DND-41 (cell line): ENCODE measurements at regions not wholly inside any gene's neighbourhood (a gene's known extent, or its start where the extent isn't known, plus 50 kb on each side); places are given as distances from the start of the nearest gene placed in this dataset.

Experiments
- ATAC-seq: fragments of 200-7000 bp; cut with Tn5 transposase; 3 replicates; pipeline ENCODE4 v1.9.1; 2021; ENCODE audit warnings: low read depth; ENCODE audit not compliant: insufficient read depth
- DNase-seq: peaks from one replicate; pipeline ENCODE4 v3.0.0-alpha.2; 2020
- H2AFZ ChIP-seq: 2 replicates; pipeline ENCODE4 v1.6.0; 2012; ENCODE audit warnings: low read depth, low read length
- H3K27ac ChIP-seq: 2 replicates; pipeline ENCODE4 v1.5.1; 2012; ENCODE audit warnings: low read length, inconsistent platforms
- H3K27me3 ChIP-seq: fragments of 200-600 bp; sonication (generic); 2 replicates; pipeline ENCODE4 v1.6.0; 2012; ENCODE audit warnings: low read length, mild to moderate bottlenecking, inconsistent platforms; ENCODE audit not compliant: insufficient read depth, poor library complexity
- H3K36me3 ChIP-seq: 2 replicates; pipeline ENCODE4 v1.5.1; 2012; ENCODE audit warnings: low read length, inconsistent platforms; ENCODE audit not compliant: insufficient read depth
- H3K4me1 ChIP-seq: 2 replicates; pipeline ENCODE4 v1.5.1; 2012; ENCODE audit warnings: mild to moderate bottlenecking, low read length; ENCODE audit not compliant: insufficient read depth
- H3K4me2 ChIP-seq: 2 replicates; pipeline ENCODE4 v1.6.0; 2012; ENCODE audit warnings: mild to moderate bottlenecking, moderate library complexity, low read length, inconsistent platforms; ENCODE audit not compliant: insufficient read depth
- H3K4me3 ChIP-seq, 2 experiments: fragments of 200-600 bp in 1 of 2; shearing (Covaris generic) in 1 of 2; 2 replicates each; pipeline ENCODE4 v1.5.1; 2012 to 2016; ENCODE audit warnings: inconsistent platforms in 2 of 2, low read length in 2 of 2, mild to moderate bottlenecking in 2 of 2, low read depth in 1 of 2, moderate library complexity in 1 of 2
- H3K79me2 ChIP-seq: 2 replicates; pipeline ENCODE4 v1.6.0; 2012; ENCODE audit warnings: low read length, inconsistent platforms; ENCODE audit not compliant: insufficient read depth
- H3K9ac ChIP-seq: 2 replicates; pipeline ENCODE4 v1.6.0; 2012; ENCODE audit warnings: low read depth, mild to moderate bottlenecking, inconsistent platforms, low read length, moderate library complexity
- H3K9me3 ChIP-seq: 2 replicates; pipeline ENCODE4 v1.5.1; 2012; ENCODE audit warnings: low read length, moderate library complexity, mild to moderate bottlenecking, inconsistent platforms; ENCODE audit not compliant: insufficient read depth, severe bottlenecking
- H4K20me1 ChIP-seq: 2 replicates; pipeline ENCODE4 v1.6.0; 2012; ENCODE audit warnings: low read length; ENCODE audit not compliant: insufficient read depth
- EZH2 ChIP-seq: IDR thresholded peaks from 3 replicates; pipeline ENCODE4 v1.6.1; 2012; ENCODE audit warnings: borderline replicate concordance, low read depth, mild to moderate bottlenecking, moderate library complexity, low read length, inconsistent platforms; ENCODE audit not compliant: severe bottlenecking
- TF ChIP-seq, protein P1 (sequence below): IDR thresholded peaks from 2 replicates; pipeline ENCODE4 v1.5.1; 2012; ENCODE audit warnings: borderline replicate concordance, low read length, moderate library complexity, mild to moderate bottlenecking; ENCODE audit not compliant: poor library complexity, severe bottlenecking; ENCODE audit errors: extremely low read depth

DNA sequence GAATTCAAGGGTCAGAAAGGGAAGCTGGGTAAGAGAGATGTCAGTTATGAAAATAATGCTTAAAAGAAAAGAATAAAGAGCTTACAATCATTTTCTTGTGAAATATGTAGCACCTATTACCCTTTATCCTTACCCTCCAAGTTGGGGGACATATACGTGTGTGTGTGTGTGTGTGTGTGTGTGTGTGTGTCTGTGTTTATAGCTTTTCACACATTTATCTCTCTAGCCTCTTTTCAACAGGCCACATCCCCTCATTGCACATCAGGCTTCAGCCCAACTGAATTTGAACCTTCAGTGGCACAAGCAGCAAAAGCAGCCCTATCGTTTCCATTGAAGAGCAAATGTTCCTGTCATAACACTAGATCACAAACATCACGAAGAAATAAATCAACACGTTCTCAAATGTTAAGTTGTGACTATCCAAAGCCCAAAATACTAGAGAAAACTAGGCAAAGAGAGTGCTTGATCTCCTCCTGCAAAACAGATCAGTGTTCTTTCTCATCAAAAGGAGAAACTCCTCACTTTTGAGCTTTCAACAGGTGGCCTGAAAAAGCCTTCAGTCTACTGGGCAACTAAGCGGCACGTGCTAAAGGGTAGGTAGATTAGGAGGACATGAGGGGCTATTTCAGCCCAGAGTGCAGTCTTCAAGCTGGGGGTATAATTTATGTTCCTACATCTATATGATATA, 416.4 kb downstream of the EFNA5 start:
- H3K4me2 ChIP-seq = no peak overlapping the region
- no peak overlapping the region for H3K27ac ChIP-seq
- H4K20me1 ChIP-seq = no peaks in the 10 kb centered on the region
- H3K4me1 ChIP-seq = no peaks in the 10 kb centered on the region
- H3K36me3 ChIP-seq = no peaks in the 10 kb centered on the region
- no peak for DNase-seq
- no peak for TF ChIP-seq EZH2
- TF ChIP-seq, protein P1, sequence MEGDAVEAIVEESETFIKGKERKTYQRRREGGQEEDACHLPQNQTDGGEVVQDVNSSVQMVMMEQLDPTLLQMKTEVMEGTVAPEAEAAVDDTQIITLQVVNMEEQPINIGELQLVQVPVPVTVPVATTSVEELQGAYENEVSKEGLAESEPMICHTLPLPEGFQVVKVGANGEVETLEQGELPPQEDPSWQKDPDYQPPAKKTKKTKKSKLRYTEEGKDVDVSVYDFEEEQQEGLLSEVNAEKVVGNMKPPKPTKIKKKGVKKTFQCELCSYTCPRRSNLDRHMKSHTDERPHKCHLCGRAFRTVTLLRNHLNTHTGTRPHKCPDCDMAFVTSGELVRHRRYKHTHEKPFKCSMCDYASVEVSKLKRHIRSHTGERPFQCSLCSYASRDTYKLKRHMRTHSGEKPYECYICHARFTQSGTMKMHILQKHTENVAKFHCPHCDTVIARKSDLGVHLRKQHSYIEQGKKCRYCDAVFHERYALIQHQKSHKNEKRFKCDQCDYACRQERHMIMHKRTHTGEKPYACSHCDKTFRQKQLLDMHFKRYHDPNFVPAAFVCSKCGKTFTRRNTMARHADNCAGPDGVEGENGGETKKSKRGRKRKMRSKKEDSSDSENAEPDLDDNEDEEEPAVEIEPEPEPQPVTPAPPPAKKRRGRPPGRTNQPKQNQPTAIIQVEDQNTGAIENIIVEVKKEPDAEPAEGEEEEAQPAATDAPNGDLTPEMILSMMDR = no peak
- no peak overlapping the region for H2AFZ ChIP-seq
- H3K9ac ChIP-seq = no peak overlapping the region
- ATAC-seq = no peak
- no peaks in the 10 kb centered on the region for H3K9me3 ChIP-seq
- H3K79me2 ChIP-seq = no peaks in the 10 kb centered on the region
- no peaks in the 10 kb centered on the region for H3K27me3 ChIP-seq
- no peak overlapping the region for H3K4me3 ChIP-seq

DNA sequence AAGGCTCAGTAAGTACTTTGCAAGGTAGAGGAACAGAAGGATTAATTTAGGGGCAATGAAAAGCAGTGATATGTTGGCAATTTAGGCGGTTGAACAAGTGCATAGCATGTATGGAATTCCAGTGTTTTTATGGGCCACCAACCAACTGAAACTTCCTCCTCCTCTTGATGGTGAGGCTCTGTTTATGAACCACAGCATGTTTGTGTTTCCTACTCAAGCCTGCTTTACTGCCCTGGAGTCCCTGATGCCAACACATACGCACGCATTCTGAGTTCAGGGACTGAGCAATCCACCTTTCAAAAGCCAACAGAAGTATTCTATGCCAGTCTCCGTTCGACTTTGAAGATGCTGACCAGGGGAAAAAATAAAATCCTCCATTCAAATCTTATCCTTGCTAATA, 417.5 kb downstream of the EFNA5 start:
- H3K79me2 ChIP-seq = no peaks in the 10 kb centered on the region
- no peaks in the 10 kb centered on the region for H3K4me1 ChIP-seq
- no peak overlapping the region for H3K4me2 ChIP-seq
- TF ChIP-seq, protein P1 = no peak
- no peak for TF ChIP-seq EZH2
- no peaks in the 10 kb centered on the region for H3K9me3 ChIP-seq
- H4K20me1 ChIP-seq = no peaks in the 10 kb centered on the region
- no peak overlapping the region for H3K27ac ChIP-seq
- no peaks in the 10 kb centered on the region for H3K36me3 ChIP-seq
- DNase-seq (no peak), ATAC-seq (no peak)
- no peak overlapping the region for H3K4me3 ChIP-seq
- no peak overlapping the region for H3K9ac ChIP-seq
- no peak overlapping the region for H2AFZ ChIP-seq
- no peaks in the 10 kb centered on the region for H3K27me3 ChIP-seq

DNA sequence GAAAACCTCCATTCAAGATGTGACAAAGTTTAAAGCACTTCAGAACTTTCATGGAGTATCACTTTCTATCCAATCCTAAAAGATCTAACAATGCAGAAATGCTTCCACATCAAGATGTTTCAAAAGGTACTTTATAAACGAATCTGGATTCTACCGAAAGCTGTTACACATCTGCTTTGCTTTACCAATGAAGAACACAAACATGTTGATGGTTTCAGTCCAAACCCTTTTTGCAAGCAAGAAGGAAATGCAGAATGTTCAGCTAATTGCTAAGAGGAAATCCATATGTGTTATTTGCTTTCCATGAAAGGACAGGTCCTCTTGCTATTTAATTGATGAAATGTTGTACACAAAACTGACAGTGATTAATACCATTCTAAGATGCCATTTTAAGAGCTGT, 419.6 kb downstream of the EFNA5 start:
- DNase-seq (no peak), ATAC-seq (no peak)
- Histone ChIP-seq H3K4me2 (no peak overlapping the region), H3K27me3 (no peaks in the 10 kb centered on the region), H3K4me1 (no peaks in the 10 kb centered on the region), H3K27ac (no peak overlapping the region), H3K36me3 (no peaks in the 10 kb centered on the region), H3K4me3 (no peak overlapping the region), H4K20me1 (no peaks in the 10 kb centered on the region), H2AFZ (no peak overlapping the region), H3K79me2 (no peaks in the 10 kb centered on the region), H3K9ac (no peak overlapping the region), H3K9me3 (no peaks in the 10 kb centered on the region)
- TF ChIP-seq, protein P1 = no peak

DNA sequence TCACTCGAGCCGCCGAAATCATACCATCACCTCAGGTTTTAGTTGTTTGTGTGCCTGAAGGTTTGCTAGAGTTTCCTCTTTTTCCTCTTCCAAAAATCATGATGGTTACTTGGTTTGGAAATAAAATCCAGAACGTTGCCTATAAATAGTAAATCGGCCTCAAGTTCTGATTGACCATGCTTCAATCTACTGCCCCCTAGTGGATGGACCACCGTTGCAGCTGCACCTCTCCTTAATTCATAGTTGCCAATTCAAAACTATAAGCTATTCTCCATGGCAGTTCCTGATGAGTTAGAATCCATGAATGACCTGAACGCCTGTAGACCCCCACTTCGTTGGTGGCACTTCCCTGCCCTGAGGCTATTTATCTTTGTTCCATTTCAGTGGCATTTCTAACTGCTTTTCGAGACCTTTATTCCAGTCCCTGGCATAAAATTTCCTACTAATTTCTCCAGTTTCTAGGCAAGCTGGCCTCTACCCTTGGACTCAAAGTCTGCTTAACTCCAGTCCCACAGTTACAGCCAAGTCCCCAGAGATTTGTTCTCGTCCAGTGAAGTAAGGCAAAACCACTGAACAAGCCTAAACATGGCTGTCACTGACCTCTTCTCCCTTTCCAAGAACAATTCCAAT, 422.6 kb downstream of the EFNA5 start:
- peak; percentile 58 for DNase-seq
- no peaks in the 10 kb centered on the region for H4K20me1 ChIP-seq
- H3K4me2 ChIP-seq = no peak overlapping the region
- H3K4me1 ChIP-seq = no peaks in the 10 kb centered on the region
- no peaks in the 10 kb centered on the region for H3K9me3 ChIP-seq
- no peaks in the 10 kb centered on the region for H3K36me3 ChIP-seq
- H3K27ac ChIP-seq = no peak overlapping the region
- TF ChIP-seq EZH2 = no peak
- TF ChIP-seq, protein P1 = peak; percentile 85
- H3K27me3 ChIP-seq = no peaks in the 10 kb centered on the region
- peak; percentile 60; the same call in 1 of the 3 replicates for ATAC-seq
- no peak overlapping the region for H2AFZ ChIP-seq
- no peak overlapping the region for H3K9ac ChIP-seq
- H3K79me2 ChIP-seq = no peaks in the 10 kb centered on the region
- no peak overlapping the region for H3K4me3 ChIP-seq
